HUES64 (cell line): ENCODE measurements at regions not wholly inside any gene's neighbourhood (a gene's known extent, or its start where the extent isn't known, plus 50 kb on each side); places are given as distances from the start of the nearest gene placed in this dataset.
"Not testable (repeated sequence)": the region's sequence is repeated elsewhere in the genome, so short reads cannot be mapped to it uniquely, and the experiment has no call there.

Source experiments
- H3K27ac ChIP-seq: 2 replicates; pipeline ENCODE4 v1.7.0; 2013; ENCODE audit warnings: low read depth, low read length, inconsistent platforms
- H3K27me3 ChIP-seq: 2 replicates; pipeline ENCODE4 v1.6.1; 2013; ENCODE audit warnings: mild to moderate bottlenecking, low read length; ENCODE audit not compliant: insufficient read depth
- H3K36me3 ChIP-seq: 2 replicates; pipeline ENCODE4 v1.6.1; 2013; ENCODE audit warnings: mild to moderate bottlenecking, low read length; ENCODE audit not compliant: insufficient read depth
- H3K4me1 ChIP-seq: 2 replicates; pipeline ENCODE4 v1.6.1; 2013; ENCODE audit warnings: mild to moderate bottlenecking, low read length, moderate library complexity; ENCODE audit not compliant: insufficient read depth
- H3K4me3 ChIP-seq: 2 replicates; pipeline ENCODE4 v1.5.1; 2013; ENCODE audit warnings: mild to moderate bottlenecking, low read length, moderate library complexity
- H3K9ac ChIP-seq: 2 replicates; pipeline ENCODE4 v1.6.1; 2013; ENCODE audit warnings: mild to moderate bottlenecking, low read depth, low read length
- H3K9me3 ChIP-seq: 2 replicates; pipeline ENCODE4 v1.6.1; 2013; ENCODE audit warnings: low read depth, low read length; ENCODE audit not compliant: insufficient read depth
- WGBS: fragments of 150-250, 120-280 bp; methylation state at CpG from one replicate; pipeline ENCODE4 v1.1.7; 2013; ENCODE audit warnings: missing lambda C conversion rate; 5-methylcytosine and 5-hydroxymethylcytosine counted together

GRCh38 chr6:58047865-58048264, 730.4 kb downstream of the PRIM2 start:
- WGBS = 90% methylated on average over 2 of the region's 2 CpGs
- H3K9ac ChIP-seq, H3K27ac ChIP-seq, H3K27me3 ChIP-seq, H3K36me3 ChIP-seq, H3K4me1 ChIP-seq, H3K4me3 ChIP-seq: not testable (repeated sequence)
- H3K9me3 ChIP-seq = peaks cover 17% of the 10 kb centered on the region; the same call in 1 of the 2 replicates

- not testable (repeated sequence) for H3K4me1 ChIP-seq, H3K9ac ChIP-seq, H3K36me3 ChIP-seq, H3K27me3 ChIP-seq, H3K27ac ChIP-seq, H3K4me3 ChIP-seq
- H3K9me3 ChIP-seq = peaks cover 23% of the 10 kb centered on the region
- 50% methylated on average over 1 of the region's 6 CpGs for WGBS
Measured at GRCh38 chr6:58055465-58056176, 738.2 kb downstream of the PRIM2 start.

- H3K36me3 ChIP-seq, H3K4me1 ChIP-seq, H3K9ac ChIP-seq, H3K27me3 ChIP-seq, H3K4me3 ChIP-seq, H3K27ac ChIP-seq: not testable (repeated sequence)
- WGBS = 71% methylated on average over 1 of the region's 1 CpG
- peaks cover 13% of the 10 kb centered on the region; the same call in 1 of the 2 replicates for H3K9me3 ChIP-seq
Measured at GRCh38 chr6:58059701-58060100, 742.3 kb downstream of the PRIM2 start.

- not testable (repeated sequence) for H3K4me1 ChIP-seq, H3K4me3 ChIP-seq, H3K27me3 ChIP-seq, H3K27ac ChIP-seq, H3K36me3 ChIP-seq, H3K9ac ChIP-seq
- peaks cover 14% of the 10 kb centered on the region; the same call in 1 of the 2 replicates for H3K9me3 ChIP-seq
- WGBS = no CpG with 5 or more reads among the region's 1 CpG
Measured at GRCh38 chr6:58063542-58063941, 746.1 kb downstream of the PRIM2 start.

- not testable (repeated sequence) for H3K36me3 ChIP-seq, H3K4me1 ChIP-seq, H3K4me3 ChIP-seq, H3K27me3 ChIP-seq, H3K27ac ChIP-seq, H3K9ac ChIP-seq
- WGBS = 80% methylated on average over 1 of the region's 1 CpG
- peaks cover 17% of the 10 kb centered on the region for H3K9me3 ChIP-seq
Measured at GRCh38 chr6:58067867-58068548, 750.6 kb downstream of the PRIM2 start.

- H3K9ac ChIP-seq = no peak overlapping the region
- H3K27ac ChIP-seq = no peak overlapping the region
- WGBS = 86% methylated on average over 20 of the region's 23 CpGs
- no peaks in the 10 kb centered on the region for H3K27me3 ChIP-seq
- H3K36me3 ChIP-seq = no peaks in the 10 kb centered on the region
- no peak overlapping the region for H3K4me3 ChIP-seq
- H3K4me1 ChIP-seq = no peaks in the 10 kb centered on the region
- peaks cover 33% of the 10 kb centered on the region for H3K9me3 ChIP-seq
Measured at GRCh38 chr6:58073263-58073662, 755.8 kb downstream of the PRIM2 start.

GRCh38 chr6:58090067-58090466, 772.6 kb downstream of the PRIM2 start:
- H3K4me1 ChIP-seq, H3K27me3 ChIP-seq, H3K36me3 ChIP-seq, H3K9ac ChIP-seq, H3K4me3 ChIP-seq, H3K27ac ChIP-seq: not testable (repeated sequence)
- H3K9me3 ChIP-seq = peaks cover 11% of the 10 kb centered on the region; the same call in 1 of the 2 replicates
- 80% methylated on average over 1 of the region's 2 CpGs for WGBS

GRCh38 chr6:58097251-58097650, 779.8 kb downstream of the PRIM2 start:
- not testable (repeated sequence) for H3K9ac ChIP-seq, H3K36me3 ChIP-seq, H3K27me3 ChIP-seq, H3K4me1 ChIP-seq, H3K27ac ChIP-seq, H3K4me3 ChIP-seq
- H3K9me3 ChIP-seq = peaks cover 25% of the 10 kb centered on the region

- Histone ChIP-seq H3K27me3 (no peaks in the 10 kb centered on the region), H3K36me3 (no peaks in the 10 kb centered on the region), H3K9ac (no peak overlapping the region), H3K27ac (no peak overlapping the region), H3K4me1 (no peaks in the 10 kb centered on the region), H3K4me3 (no peak overlapping the region), H3K9me3 (peaks cover 35% of the 10 kb centered on the region)
- WGBS = 47% methylated on average over 3 of the region's 3 CpGs
Measured at GRCh38 chr6:58113960-58114359, 796.5 kb downstream of the PRIM2 start.

GRCh38 chr6:58117162-58117561, 799.7 kb downstream of the PRIM2 start:
- H3K9me3 ChIP-seq = peaks cover 40% of the 10 kb centered on the region
- not testable (repeated sequence) for H3K4me3 ChIP-seq, H3K9ac ChIP-seq, H3K4me1 ChIP-seq, H3K27me3 ChIP-seq, H3K36me3 ChIP-seq, H3K27ac ChIP-seq
- no CpG with 5 or more reads among the region's 1 CpG for WGBS

GRCh38 chr6:58121616-58122015, 804.2 kb downstream of the PRIM2 start:
- 79% methylated on average over 3 of the region's 3 CpGs for WGBS
- not testable (repeated sequence) for H3K27me3 ChIP-seq, H3K36me3 ChIP-seq, H3K9ac ChIP-seq, H3K4me1 ChIP-seq, H3K4me3 ChIP-seq, H3K27ac ChIP-seq
- peaks cover 26% of the 10 kb centered on the region; the same call in 1 of the 2 replicates for H3K9me3 ChIP-seq
